ENCODE measurements at regions not wholly inside any gene's neighbourhood (a gene's known extent, or its start where the extent isn't known, plus 50 kb on each side); places are given as distances from the start of the nearest gene placed in this dataset.

DNA sequence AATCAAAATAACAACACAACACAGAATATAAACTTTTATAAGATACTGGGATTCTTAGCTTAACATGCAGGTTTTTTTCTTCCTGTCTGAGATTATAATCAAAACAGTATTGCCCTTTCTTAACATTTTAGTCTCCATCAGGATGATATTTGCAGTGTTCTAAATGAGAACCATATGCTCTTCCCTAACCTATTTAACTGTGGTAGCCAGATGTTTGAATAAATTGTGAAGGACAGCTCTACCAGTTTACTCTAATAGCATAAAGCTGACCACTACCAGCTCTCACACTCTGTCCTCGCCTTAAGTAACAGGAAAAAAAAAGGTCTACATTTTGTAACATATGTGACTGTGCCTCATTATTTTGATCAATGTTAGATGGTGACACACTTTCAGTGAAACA lies 618.7 kb upstream of the SGCG start:
- DNase-seq: no peak

DNA sequence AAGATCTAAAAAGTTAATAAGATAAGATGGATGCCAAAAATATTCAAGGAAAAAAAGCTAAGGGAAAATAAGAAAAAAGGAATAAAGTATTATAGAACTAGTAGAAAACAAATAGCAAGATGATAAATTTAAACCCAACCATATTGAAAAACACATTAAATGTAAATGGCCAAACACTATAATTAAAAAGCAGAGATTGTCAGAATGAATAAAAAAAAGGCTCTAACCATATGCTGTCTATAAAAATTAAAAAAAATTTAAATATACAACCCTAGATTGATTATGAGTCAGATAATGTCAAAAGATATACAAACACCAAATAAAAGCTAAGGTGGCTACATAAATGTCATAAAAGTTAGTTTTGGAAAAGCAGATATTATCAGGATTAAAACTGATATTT lies 617.5 kb upstream of the SGCG start:
- no peak for DNase-seq

DNA sequence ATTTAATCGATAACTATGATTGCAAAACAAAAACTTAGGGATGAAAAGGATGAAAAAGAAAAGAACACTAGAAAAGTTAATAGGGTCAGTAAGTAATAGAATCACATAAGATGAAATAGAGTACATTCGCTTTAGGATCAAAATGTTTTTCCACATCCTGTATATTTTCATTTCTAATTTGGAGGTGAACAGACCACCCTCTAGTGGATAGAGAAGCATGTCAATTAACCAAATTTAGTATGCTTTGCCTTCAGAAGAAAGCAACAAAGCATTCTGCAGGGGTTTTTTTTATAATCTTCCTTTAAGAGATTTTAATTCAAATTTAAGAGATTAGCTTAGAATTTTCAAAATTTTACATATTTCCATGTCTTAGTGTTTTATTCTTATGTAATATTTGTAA lies 611.0 kb upstream of the SGCG start:
- no peak for DNase-seq

DNA sequence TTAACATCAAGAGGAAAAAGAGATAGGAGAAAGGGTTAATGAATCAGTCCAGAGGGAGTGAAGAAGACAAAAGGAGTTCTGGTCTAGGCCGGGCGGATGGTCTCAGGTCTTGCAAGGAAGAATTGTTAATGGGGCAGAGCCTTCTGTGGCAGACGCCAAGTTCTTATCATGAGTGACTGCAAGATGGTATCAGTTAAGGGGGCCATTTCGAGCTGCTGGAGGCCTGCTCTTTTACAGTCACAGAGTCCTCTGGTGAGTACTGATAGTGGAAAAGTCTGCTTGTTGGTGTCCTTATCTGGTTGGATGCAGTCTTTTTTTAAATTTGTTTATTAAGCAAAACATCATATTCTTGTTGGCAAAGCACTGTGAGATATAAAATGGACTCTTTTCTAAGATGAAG lies 590.9 kb upstream of the SGCG start:
- DNase-seq: no peak

DNA sequence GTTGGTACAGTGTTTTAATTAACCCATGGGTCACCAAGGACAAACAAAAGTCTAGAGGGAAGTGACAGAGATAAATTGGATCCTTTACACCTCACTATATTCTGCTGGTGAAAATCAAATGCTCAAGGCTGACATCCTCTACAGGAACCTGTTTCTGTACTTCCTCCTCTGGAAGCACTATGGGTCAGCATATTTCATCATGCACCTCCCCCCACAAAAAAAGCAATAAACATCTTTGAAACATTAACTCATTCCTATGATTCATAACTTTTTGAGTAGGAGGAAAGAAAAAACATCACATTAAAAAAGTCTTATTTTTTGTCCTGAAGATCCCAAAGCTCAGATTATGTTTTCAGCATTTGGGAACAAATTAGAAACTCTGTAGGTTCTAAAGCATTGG lies 588.3 kb upstream of the SGCG start:
- no peak for DNase-seq

DNA sequence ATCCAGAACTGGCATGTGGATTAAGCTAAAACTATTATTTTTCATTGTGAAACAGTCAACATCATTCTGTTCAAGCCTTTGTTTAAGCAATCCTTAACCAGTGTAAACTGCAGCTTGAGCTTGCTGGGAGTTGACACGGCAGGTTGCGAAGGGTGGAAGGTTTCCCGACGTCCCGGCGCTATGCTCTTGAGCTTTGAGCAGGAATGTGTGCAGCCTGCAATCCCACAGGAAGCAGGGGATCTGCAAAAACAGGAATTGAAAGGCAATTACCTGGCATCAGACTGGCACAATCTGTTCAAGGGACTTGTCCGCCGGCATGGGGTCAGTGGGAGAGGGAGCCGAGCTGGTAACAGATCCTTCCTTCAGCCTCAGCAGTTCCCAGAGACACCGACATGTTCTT lies 586.7 kb upstream of the SGCG start:
- DNase-seq: no peak

DNA sequence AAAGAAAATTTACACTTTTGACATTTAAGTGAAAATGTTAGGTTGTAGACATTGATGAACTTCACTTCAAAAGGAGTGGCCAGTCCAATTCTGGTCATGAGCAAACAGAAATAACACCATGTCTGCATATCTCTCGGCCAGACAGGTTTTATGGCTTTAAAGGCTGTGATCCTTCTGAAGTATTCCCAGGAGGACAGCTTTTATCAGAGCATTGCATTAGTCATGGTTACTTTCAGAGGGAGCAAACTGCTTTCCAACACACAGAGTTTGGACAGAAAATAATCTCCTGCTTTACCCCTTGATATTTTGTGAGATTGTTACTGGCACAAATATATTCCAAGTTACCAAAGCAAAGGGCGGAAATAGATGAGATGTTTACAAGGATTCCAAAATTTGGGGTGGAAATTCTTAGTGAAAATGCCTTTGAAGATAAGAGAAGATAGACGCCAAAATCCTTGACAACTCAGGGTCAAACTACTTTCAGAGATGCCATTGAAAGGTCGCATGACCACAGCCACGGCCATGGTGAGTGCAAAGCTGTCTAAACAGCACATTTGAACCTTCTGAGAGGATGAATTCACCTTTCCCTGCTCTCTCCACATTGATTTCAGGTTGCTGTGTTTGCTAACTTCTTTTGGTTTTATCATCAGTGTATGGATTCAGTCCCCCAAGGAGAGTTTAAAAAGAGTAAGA lies 584.5 kb upstream of the SGCG start:
- peak; percentile 13 for DNase-seq

DNA sequence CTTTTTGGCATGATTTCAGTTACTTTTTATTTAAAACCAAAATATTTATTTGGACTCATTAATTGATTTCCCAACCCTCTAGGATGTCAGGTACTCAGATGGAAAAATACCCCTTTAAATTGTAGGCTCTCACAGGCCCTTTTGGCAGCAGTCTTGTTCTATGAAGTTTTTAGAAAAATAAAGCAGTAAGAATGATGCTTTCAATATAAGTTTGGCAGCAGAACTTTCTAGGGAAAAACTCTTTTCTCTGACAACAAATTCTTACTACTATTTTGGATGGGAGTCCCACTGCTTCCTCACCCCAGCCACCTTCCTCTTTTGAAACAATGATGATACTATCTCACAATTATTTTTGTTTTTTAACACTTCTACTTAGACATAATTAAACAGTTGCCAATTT lies 581.6 kb upstream of the SGCG start:
- DNase-seq: no peak

DNA sequence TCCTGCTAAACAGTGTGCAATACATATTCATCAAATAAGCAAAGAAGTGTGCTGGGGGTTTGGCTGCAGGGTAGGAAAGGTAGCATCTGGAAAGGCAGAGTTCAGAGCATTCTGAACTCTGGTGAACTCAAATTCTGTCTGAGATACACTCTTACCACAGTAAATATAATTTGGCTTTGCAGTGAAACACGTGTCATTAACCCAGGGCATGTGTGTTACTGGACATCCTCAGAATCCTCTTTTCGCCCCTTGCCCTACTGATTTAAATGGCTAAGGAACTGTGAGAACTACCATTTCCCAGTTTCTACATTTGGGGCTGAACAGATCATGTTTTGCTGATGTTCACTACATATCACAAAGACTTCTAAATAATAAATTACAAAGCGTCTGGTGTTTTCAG lies 562.8 kb upstream of the SGCG start:
- no peak for DNase-seq

DNA sequence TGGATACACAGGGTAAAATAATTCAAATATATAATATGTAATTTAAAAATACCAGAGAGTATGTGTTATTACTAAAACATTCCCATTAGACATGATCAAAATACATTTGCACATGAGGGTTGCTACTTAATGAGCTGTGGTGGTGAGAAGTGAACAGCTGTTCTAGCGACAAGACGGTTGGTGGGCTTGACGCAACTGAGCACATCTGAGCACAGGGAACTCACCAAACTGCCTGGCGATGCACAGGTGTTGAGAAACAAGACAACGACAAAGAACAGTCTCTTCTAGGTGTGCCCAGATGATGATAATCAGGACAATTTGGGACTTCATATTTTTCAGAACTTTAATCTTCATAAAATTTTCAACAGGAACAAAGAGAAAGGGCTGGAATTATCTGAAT lies 555.1 kb upstream of the SGCG start:
- DNase-seq: no peak

DNA sequence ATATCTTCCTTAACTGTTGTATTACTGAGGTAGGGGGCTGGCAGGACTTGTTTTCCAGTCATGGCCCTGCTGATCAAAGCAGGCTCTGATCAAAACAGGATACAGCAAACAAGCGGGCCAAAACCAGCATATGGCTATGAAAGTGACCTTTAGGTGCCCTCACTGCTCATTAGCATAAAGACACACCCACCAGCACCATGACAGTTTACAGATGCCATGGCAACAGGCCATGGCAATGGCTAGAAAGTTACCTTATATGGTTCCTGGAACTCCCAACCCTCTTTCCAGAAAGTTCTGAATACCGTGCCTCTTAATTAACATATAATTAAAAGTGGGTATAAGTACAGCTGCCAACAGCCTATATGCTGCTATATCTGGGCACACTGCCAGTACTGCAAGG lies 551.4 kb upstream of the SGCG start:
- DNase-seq: no peak

DNA sequence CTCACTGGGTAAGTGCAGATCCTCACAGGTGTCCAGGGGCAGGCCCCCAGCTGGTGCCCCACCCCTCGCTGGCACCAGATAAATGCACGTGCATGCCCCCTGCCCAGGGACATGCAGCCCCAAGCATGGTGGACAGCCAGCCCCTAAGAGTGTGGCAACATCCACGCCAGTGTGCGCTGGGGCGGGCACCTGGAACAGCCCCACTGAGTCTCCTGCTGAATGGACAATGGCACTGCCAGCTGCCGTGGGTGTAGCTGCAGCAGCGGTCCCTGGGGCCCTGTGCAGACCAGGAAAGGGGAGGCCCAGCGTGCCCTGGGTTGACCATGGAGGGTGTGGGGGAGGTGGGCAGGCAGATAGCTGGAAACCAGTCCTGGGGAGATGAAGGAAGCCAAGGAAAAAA lies 538.7 kb upstream of the SGCG start:
- no peak for DNase-seq

DNA sequence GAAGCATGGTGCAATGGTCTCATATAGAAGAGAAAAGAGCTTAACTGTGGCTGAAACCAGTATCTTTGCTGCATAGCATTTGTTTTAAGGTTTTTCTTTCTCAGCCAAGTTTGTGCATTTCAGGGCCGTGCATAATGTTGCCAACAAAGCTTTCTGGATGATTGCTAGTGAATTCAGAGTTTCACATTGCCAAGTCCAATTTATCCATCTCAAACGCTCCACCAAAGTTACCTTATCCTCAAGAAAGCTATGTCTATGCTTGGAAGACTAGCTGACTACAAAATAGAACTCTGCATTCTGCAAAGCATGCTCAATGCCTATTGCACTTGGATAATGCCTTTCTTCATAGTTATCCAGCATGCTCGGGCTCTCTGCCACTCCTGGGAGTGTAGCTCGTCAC lies 535.8 kb upstream of the SGCG start:
- DNase-seq: no peak

DNA sequence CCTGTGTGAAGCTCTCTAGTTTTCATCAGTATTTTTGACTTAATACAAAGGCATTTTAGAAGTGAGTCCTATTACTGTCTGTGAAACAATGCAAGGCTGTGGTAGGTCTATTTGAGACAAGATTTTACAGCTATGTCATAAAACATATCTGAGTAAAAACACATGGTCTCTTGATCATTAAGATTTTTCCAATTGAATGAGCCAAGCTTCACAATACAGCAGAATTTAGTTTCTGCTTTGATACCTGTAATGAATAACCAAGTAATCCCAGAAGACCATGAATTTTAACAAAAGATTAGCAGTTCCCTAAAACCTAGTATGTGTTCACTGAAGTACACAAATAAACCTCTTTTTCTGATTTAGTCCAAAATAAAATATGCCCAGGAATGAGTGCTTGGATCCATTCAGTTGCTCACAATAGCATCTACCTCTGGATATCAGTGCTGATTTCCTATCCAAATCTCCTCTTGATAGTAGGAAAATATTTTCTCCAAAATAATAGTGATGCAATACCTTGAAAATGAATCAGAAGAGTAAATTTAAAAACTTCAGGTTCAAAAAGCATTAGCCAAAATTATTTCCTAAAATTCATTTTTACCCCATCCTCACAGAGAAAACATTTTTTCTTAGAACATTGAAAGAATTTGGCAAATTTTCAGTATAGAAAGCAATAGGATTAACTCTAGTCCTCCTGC lies 533.5 kb upstream of the SGCG start:
- DNase-seq: no peak

DNA sequence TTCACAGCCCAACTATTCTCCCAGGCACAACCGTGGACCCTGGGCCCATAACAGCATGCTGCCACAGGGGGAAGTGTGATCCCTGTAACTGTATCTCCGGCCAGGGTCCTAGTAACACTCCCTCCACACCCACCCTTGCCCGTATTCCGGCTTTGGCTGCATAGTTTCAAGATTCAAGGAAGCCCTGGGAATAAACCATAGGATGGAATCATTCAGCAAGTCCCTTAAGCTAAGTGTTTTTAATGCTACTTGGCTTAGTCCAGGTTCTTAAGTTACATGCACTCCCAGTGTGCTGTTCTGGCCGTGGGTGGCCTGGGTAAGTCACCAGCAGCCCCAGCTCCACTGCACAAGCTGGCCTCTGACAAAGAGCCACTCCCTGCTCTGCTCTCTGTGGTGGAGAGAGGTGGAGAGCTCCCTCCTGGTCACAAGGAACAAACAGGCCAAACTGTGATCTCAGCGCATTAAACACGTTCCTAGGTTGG lies 532.4 kb upstream of the SGCG start:
- DNase-seq: no peak

DNA sequence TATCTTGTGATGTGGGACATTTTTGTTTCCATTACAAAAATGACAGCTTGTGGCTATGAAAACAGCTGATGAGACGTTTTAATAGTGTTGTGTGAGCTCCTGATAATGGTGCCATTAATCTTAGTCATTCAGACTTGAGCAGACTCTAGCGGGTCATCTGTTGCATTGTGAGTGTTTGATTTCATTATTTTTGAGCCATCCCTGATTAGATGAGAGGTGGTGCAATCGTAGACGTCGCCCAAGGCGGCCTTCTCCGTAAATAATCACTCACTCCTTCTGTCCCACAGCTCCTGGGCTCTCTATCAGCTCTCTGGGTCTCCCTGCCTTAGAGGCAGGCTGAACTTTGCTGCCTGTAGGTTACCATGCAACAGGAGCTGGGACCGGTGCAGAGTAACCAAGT lies 528.0 kb upstream of the SGCG start:
- no peak for DNase-seq

DNA sequence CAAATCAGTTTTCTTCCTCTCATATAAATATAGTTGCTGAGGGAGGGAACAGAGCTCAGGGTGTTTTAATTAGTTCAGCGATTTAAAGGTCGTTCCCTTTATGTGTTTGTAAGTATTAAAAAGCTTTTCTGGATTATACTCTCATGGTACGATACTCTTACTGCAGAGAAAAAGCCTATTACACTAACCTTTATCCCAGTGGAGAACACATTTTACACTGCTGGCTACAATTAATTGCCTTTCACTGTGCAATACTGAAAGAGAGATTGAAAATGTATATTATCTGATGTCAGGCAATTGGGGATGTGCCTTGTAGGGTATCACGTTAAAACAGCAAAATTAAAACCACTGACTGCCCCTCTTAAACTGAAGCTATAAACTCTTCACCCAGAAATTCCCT lies 526.9 kb upstream of the SGCG start:
- no peak for DNase-seq

DNA sequence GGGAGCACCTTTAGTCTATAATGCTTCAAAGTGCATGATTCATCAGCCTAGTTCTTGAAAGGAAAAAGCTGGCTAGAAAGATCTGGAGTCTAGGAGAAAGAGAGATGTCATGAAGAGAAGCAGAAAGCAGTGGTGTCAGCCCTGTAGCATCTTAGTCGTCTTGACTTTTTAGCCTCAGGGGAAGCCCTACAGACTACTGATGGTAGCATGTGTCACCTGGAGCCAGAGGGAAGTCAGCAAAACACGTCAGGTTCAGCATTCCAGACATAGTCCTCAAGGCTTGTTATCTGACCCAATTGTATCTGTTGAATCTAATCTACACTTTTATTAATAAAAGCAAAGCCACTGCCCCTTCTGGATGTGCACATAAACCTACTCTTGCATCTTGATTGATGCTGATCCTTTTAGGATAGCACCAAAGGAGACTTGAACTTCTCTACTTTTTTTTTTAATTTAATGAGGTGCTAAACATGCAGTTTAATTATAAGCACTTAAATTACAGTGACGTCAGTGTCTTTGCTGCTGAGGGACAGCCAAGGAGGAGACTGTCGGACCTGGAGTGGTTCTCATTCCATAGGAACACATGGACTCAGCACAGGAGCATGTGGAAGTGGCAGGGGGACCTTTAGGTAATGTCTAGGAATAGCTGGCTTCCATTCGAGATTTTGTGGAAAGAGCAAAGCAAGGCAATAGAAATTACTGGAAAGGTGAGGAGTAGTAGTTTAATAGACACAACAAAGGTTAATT lies 525.5 kb upstream of the SGCG start:
- no peak for DNase-seq

DNA sequence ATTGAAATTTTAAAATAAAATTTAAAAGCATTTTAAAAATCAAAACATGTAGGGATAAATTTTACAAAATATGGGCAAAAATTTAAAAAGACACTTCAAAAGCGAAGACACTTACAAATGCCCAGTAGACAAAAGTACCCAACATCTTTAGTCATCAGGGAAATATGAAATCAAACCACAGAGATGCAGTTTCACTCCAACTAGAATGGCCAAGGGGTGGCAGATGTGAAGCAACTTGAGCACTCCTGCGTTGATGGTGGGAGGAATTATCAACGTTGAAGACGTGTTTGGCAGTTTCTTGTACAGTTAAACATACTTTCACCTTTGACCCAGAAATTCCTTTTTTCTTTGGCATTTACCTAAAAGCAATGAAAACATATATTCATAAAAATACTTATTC lies 518.0 kb upstream of the SGCG start:
- DNase-seq: no peak

DNA sequence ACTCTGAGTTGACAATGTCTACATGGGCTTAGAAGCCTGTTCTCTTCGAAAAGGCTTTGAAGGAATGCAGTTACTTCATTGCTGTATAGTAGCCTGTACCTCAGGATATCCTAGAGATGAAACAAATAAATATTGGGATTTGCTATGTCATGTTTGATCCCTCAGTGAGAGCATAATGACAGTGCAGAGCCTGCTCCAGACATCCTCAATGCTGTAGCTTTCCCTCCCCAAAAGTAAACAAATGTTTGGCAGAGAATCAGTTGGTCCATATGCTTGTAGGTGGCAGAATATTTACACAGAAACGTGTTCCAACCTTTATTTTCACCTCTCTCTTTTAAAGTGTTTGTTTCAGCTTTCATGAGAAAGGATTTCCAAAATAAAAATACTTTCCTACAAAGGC lies 515.3 kb upstream of the SGCG start:
- no peak for DNase-seq

DNA sequence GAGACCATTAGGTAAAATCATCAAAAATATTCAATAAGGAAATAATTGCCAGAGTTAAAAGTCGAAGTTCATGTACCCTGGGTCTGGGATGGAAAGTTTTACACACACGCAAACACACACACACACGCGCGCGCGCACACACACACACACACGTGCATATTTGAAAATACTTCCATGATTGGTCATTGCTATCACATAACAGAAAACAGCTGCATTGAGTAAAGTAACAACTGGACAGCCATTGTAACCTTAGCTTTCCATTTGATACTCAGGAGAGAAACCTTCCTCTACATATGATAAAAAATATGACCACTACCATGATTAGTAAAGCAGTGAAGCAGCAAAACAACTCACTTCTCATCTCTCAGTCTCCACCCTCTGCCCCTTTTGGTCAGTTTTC lies 490.0 kb upstream of the SGCG start:
- no peak for DNase-seq

DNA sequence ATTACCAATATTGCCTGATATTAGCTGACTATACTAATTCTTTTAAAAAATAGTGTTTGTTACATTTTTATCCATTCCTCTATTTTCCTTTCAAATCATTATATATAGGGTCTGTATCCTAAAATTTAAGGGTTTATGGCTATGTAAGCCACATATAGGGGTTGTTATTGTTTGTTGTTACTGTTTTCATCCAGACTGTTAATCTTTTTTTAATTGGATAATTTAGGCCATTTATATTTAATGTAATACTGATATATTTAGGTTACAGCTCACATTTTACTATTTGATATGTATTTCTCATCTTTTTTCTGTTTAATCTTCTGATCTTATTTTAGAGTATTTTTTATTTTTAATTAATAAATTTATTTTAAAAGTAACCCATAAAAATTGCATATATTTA lies 487.1 kb upstream of the SGCG start:
- no peak for DNase-seq

DNA sequence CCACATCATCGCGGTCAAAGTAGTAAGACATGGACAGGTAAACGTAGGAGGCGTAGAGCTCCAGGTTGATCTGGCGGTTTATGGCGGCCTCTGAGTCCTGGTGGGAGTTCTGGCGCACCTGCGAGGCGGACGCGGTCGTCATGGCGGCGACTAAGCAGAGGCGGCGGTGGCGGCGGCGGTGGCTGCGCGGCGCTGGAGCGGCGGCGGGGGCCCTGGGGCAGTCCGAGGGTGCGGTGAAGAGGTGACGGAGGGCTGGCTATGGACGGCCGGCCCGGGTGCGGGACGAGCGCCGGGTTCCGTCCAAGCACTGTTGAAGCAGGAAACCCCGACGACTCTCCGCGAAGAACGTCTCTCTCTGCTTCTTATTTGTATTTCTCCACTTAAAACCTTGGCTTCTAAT lies 484.3 kb upstream of the SGCG start:
- DNase-seq: no peak

DNA sequence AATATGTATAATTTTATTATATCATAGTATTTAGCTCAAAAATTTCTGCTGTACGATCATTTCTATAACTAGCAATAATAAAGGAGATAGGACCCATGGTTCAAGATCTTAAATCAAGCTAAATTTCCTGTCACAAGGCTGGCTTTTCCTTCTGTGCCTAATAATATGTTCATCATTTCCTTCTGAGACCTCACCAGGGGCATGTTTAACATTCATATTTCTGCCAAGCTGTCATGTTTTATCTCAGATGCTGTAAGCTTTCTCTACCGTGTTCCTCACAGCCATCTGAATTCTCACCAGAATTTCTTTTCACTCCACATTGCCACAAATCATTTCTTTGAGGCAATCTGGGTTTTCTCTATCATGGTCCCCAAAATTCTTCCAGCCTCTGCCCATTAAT lies 482.3 kb upstream of the SGCG start:
- no peak for DNase-seq
